BJ (cell line): ENCODE measurements at regions not wholly inside any gene's neighbourhood (a gene's known extent, or its start where the extent isn't known, plus 50 kb on each side); places are given as distances from the start of the nearest gene placed in this dataset.
"Not testable (repeated sequence)": the region's sequence is repeated elsewhere in the genome, so short reads cannot be mapped to it uniquely, and the experiment has no call there.

Experiments used
- CTCF ChIA-PET: fragments of 350-600 bp; formaldehyde crosslinking; extraction: SDS; loops from one replicate; lab custom pipeline; 2021; ENCODE audit warnings: antibody characterized with exemption, inconsistent platforms; lab: Yijun Ruan, JAX
- POLR2A ChIA-PET: fragments of 300-600 bp; sonication (Branson Sonifier 250); formaldehyde crosslinking; extraction: SDS; loops from one replicate; lab custom pipeline; 2021; ENCODE audit warnings: antibody characterized with exemption; lab: Charles Lee
- DNase-seq: peaks from one replicate; pipeline ENCODE4 v3.0.0-alpha.2; 2011; ENCODE audit warnings: low read depth
- H3K27me3 ChIP-seq: 2 replicates; pipeline ENCODE4 v1.6.0; 2011; ENCODE audit warnings: low read length; ENCODE audit not compliant: control insufficient read depth, insufficient read depth
- H3K36me3 ChIP-seq: 2 replicates; pipeline ENCODE4 v1.5.1; 2011; ENCODE audit warnings: low read length; ENCODE audit not compliant: control insufficient read depth, insufficient read depth
- H3K4me3 ChIP-seq: 2 replicates; pipeline ENCODE4 v1.5.1; 2011; ENCODE audit warnings: low read depth, mild to moderate bottlenecking, control low read depth, low read length
- CTCF ChIP-seq: IDR thresholded peaks from 2 replicates; pipeline ENCODE4 v1.5.1; 2011; ENCODE audit warnings: low read depth, mild to moderate bottlenecking, control low read depth, inconsistent platforms, low read length, moderate library complexity; ENCODE audit not compliant: insufficient read depth

GRCh38 chrX:8042304-8042703, 115.1 kb upstream of the PNPLA4 start:
- CTCF ChIA-PET: no interaction called here
- Histone ChIP-seq H3K4me3 (no peak overlapping the region), H3K27me3 (no peaks in the 10 kb centered on the region), H3K36me3 (no peaks in the 10 kb centered on the region)
- TF ChIP-seq CTCF: no peak
- POLR2A ChIA-PET: no interaction called here
- no peak for DNase-seq

GRCh38 chrX:8039711-8040110, 112.5 kb upstream of the PNPLA4 start:
- H3K4me3 ChIP-seq, POLR2A ChIA-PET, CTCF ChIA-PET, H3K27me3 ChIP-seq, H3K36me3 ChIP-seq, DNase-seq: not testable (repeated sequence)

GRCh38 chrX:8037593-8038348, 110.6 kb upstream of the PNPLA4 start:
- no peaks in the 10 kb centered on the region for H3K36me3 ChIP-seq
- no peaks in the 10 kb centered on the region for H3K27me3 ChIP-seq
- no peak for TF ChIP-seq CTCF
- no peak overlapping the region for H3K4me3 ChIP-seq
- DNase-seq: no peak
- POLR2A ChIA-PET: no interaction called here
- CTCF ChIA-PET: no interaction called here

- TF ChIP-seq CTCF: no peak
- POLR2A ChIA-PET: no interaction called here
- H3K4me3 ChIP-seq: no peak overlapping the region
- H3K36me3 ChIP-seq: no peaks in the 10 kb centered on the region
- CTCF ChIA-PET: no interaction called here
- no peaks in the 10 kb centered on the region for H3K27me3 ChIP-seq
- no peak for DNase-seq
These were observed 109.7 kb upstream of the PNPLA4 start for GRCh38 chrX:8036914-8037313.

GRCh38 chrX:8034058-8034457, 106.8 kb upstream of the PNPLA4 start:
- no peak overlapping the region for H3K4me3 ChIP-seq
- H3K36me3 ChIP-seq: no peaks in the 10 kb centered on the region
- no peak for DNase-seq
- POLR2A ChIA-PET: no interaction called here
- no peak for TF ChIP-seq CTCF
- no peaks in the 10 kb centered on the region for H3K27me3 ChIP-seq
- CTCF ChIA-PET: no interaction called here

GRCh38 chrX:8033175-8033574, 106.0 kb upstream of the PNPLA4 start:
- DNase-seq: no peak
- no peak for TF ChIP-seq CTCF
- no peaks in the 10 kb centered on the region for H3K36me3 ChIP-seq
- CTCF ChIA-PET: no interaction called here
- POLR2A ChIA-PET: no interaction called here
- no peaks in the 10 kb centered on the region for H3K27me3 ChIP-seq
- H3K4me3 ChIP-seq: no peak overlapping the region
